GM23338 (cell line): ENCODE measurements at regions not wholly inside any gene's neighbourhood (a gene's known extent, or its start where the extent isn't known, plus 50 kb on each side); places are given as distances from the start of the nearest gene placed in this dataset.

Experiments
- ATAC-seq: fragments of 200-7000 bp; cut with Tn5 transposase; 3 replicates; pipeline ENCODE4 v1.9.1; 2020
- DNase-seq: peaks from one replicate; pipeline ENCODE4 v3.0.0-alpha.2; 2015; ENCODE audit warnings: low spot score
- H2AFZ ChIP-seq: fragments of 200-600 bp; sonication (generic); 2 replicates; pipeline ENCODE4 v1.8.0; 2016; ENCODE audit warnings: antibody characterized with exemption, mild to moderate bottlenecking, moderate library complexity
- H3F3A ChIP-seq: fragments of 200-600 bp; sonication (generic); replicated peaks from 2 replicates; pipeline ENCODE4 v1.8.0; 2017; ENCODE audit warnings: antibody characterized with exemption, mixed run types, low read depth
- H3K27ac ChIP-seq: fragments of 200-600 bp; sonication (generic); 2 replicates; pipeline ENCODE4 v1.6.1; 2016; ENCODE audit warnings: low read depth
- H3K27me3 ChIP-seq: fragments of 200-600 bp; sonication (generic); 2 replicates; pipeline ENCODE4 v1.8.0; 2016; ENCODE audit warnings: mild to moderate bottlenecking, mixed run types, moderate library complexity; ENCODE audit not compliant: insufficient read depth
- H3K36me3 ChIP-seq: fragments of 200-600 bp; sonication (generic); 2 replicates; pipeline ENCODE4 v1.8.0; 2016; ENCODE audit warnings: mild to moderate bottlenecking; ENCODE audit not compliant: insufficient read depth
- H3K4me1 ChIP-seq: fragments of 200-600 bp; sonication (generic); 2 replicates; pipeline ENCODE4 v1.8.0; 2016; ENCODE audit warnings: mild to moderate bottlenecking, moderate library complexity; ENCODE audit not compliant: insufficient read depth
- H3K4me2 ChIP-seq: fragments of 200-600 bp; sonication (generic); 2 replicates; pipeline ENCODE4 v1.7.1; 2017; ENCODE audit warnings: mixed run types
- H3K4me3 ChIP-seq: fragments of 200-600 bp; sonication (generic); 2 replicates; pipeline ENCODE4 v1.6.1; 2016; ENCODE audit warnings: mixed run types
- H3K79me2 ChIP-seq: fragments of 200-600 bp; sonication (generic); replicated peaks from 2 replicates; pipeline ENCODE4 v1.8.0; 2017; ENCODE audit warnings: mild to moderate bottlenecking; ENCODE audit not compliant: insufficient read depth
- H3K9me2 ChIP-seq: fragments of 200-600 bp; sonication (generic); 2 replicates; pipeline ENCODE4 v1.8.0; 2017; ENCODE audit not compliant: insufficient read depth
- H4K20me1 ChIP-seq: fragments of 200-600 bp; sonication (generic); replicated peaks from 2 replicates; pipeline ENCODE4 v1.8.0; 2017; ENCODE audit warnings: mild to moderate bottlenecking; ENCODE audit not compliant: insufficient read depth
- H3K27ac Mint-ChIP-seq: 2 replicates; pipeline ENCODE4 v1.8.0; 2020; ENCODE audit warnings: inconsistent platforms, mild to moderate bottlenecking, moderate library complexity, mixed read lengths
- H3K27me3 Mint-ChIP-seq: 3 replicates; pipeline ENCODE4 v1.8.0; 2022; ENCODE audit warnings: low read depth, mild to moderate bottlenecking, moderate library complexity, mixed read lengths, inconsistent platforms; ENCODE audit not compliant: insufficient read depth, poor library complexity
- H3K36me3 Mint-ChIP-seq: 3 replicates; pipeline ENCODE4 v1.8.0; 2021; ENCODE audit warnings: low read depth, mild to moderate bottlenecking, inconsistent platforms, moderate library complexity, mixed read lengths
- H3K4me1 Mint-ChIP-seq: 3 replicates; pipeline ENCODE4 v1.8.0; 2020; ENCODE audit warnings: mild to moderate bottlenecking, inconsistent platforms, mixed read lengths
- H3K4me3 Mint-ChIP-seq: 3 replicates; pipeline ENCODE4 v1.8.0; 2021; ENCODE audit warnings: moderate library complexity, mild to moderate bottlenecking, inconsistent platforms, mixed read lengths
- H3K9me3 Mint-ChIP-seq: 3 replicates; pipeline ENCODE4 v1.8.0; 2020; ENCODE audit warnings: moderate library complexity, mild to moderate bottlenecking, inconsistent platforms, mixed read lengths
- CREB1 ChIP-seq: fragments of 250-450 bp; sonication (Bioruptor Pico); IDR thresholded peaks from 2 replicates; pipeline ENCODE4 v1.5.0; 2020; ENCODE audit warnings: low read depth, mild to moderate bottlenecking, moderate library complexity
- CTCF ChIP-seq, 2 experiments: fragments of 200-600 bp in 1 of 2; sonication (generic) in 1 of 2; conservative IDR thresholded peaks; 2 replicates each; pipeline versions ENCODE4 v1.5.1 to v1.6.1; 2016 to 2017; ENCODE audit warnings: antibody characterized with exemption in 2 of 2, low read depth in 2 of 2, mild to moderate bottlenecking in 2 of 2, moderate library complexity in 1 of 2
- EZH2 ChIP-seq: fragments of 200-600 bp; sonication (generic); IDR thresholded peaks from one replicate; pipeline ENCODE4 v1.8.0; 2017; ENCODE audit warnings: antibody characterized with exemption, mild to moderate bottlenecking, low read depth; ENCODE audit not compliant: unreplicated experiment
- EZH2phosphoT487 ChIP-seq: fragments of 200-600 bp; sonication (generic); IDR thresholded peaks from one replicate; pipeline ENCODE4 v1.8.1; 2018; ENCODE audit warnings: antibody characterized with exemption; ENCODE audit not compliant: unreplicated experiment
- JUNB ChIP-seq: IDR thresholded peaks from one replicate; pipeline ENCODE4 v1.6.1; 2016; ENCODE audit warnings: antibody characterized with exemption; ENCODE audit not compliant: unreplicated experiment
- NANOG ChIP-seq: IDR thresholded peaks from 2 replicates; pipeline ENCODE4 v1.6.1; 2016; ENCODE audit warnings: antibody characterized with exemption, borderline replicate concordance
- POLR2AphosphoS5 ChIP-seq: IDR thresholded peaks from 2 replicates; pipeline ENCODE4 v1.6.1; 2016; ENCODE audit warnings: antibody characterized with exemption, low read depth
- REST ChIP-seq: IDR thresholded peaks from one replicate; pipeline ENCODE4 v1.6.1; 2018; ENCODE audit warnings: antibody characterized with exemption; ENCODE audit not compliant: unreplicated experiment
- ZNF331 ChIP-seq: fragments of 250-450 bp; sonication (Bioruptor Pico); IDR thresholded peaks from 2 replicates; pipeline ENCODE4 v1.5.0; 2020; ENCODE audit warnings: low read depth, mild to moderate bottlenecking, moderate library complexity

- no peak overlapping the region for H3K4me3 ChIP-seq
- H3K9me3 Mint-ChIP-seq: peaks cover 7% of the 10 kb centered on the region
- H3K27me3 ChIP-seq: no peaks in the 10 kb centered on the region
- H3K9me2 ChIP-seq: no peaks in the 10 kb centered on the region; the same call in 1 of the 2 replicates
- no peak overlapping the region for H3K4me3 Mint-ChIP-seq
- H3K79me2 ChIP-seq: no peaks in the 10 kb centered on the region
- H3K36me3 ChIP-seq: peaks cover 1% of the 10 kb centered on the region; the same call in 1 of the 2 replicates
- H3K27ac Mint-ChIP-seq: no peak overlapping the region
- no peak overlapping the region for H2AFZ ChIP-seq
- peaks cover 1% of the 10 kb centered on the region for H3K27me3 Mint-ChIP-seq
- peaks cover under 1% of the 10 kb centered on the region; the same call in 1 of the 3 replicates for H3K36me3 Mint-ChIP-seq
- no peaks in the 10 kb centered on the region for H4K20me1 ChIP-seq
- no peaks in the 10 kb centered on the region for H3F3A ChIP-seq
- H3K27ac ChIP-seq: no peak overlapping the region
- no peak for TF ChIP-seq POLR2AphosphoS5
- no peak for TF ChIP-seq CREB1
- TF ChIP-seq ZNF331 (CRISPR knock-in tag): no peak
- H3K4me1 Mint-ChIP-seq: peaks cover 2% of the 10 kb centered on the region; the same call in 2 of the 3 replicates
- ATAC-seq (no peak), DNase-seq (no peak)
- H3K4me1 ChIP-seq: 0 out of 2 replicates have a peak, but pooled peaks cover under 1% of the 10 kb centered on the region
- no peak overlapping the region for H3K4me2 ChIP-seq
Observed at GRCh38 chr4:176920694-176921093, 128.0 kb upstream of the VEGFC start.

GRCh38 chr4:176921256-176921655 is 128.5 kb upstream of the VEGFC start:
- no peak overlapping the region for H3K4me2 ChIP-seq
- H3F3A ChIP-seq: no peaks in the 10 kb centered on the region
- no peaks in the 10 kb centered on the region for H3K36me3 ChIP-seq
- no peak for ATAC-seq
- no peak overlapping the region for H3K4me3 Mint-ChIP-seq
- H3K27me3 ChIP-seq: no peaks in the 10 kb centered on the region
- no peak overlapping the region for H3K27ac Mint-ChIP-seq
- H3K4me1 Mint-ChIP-seq: peaks cover 7% of the 10 kb centered on the region; the same call in 2 of the 3 replicates
- no peak overlapping the region for H3K4me3 ChIP-seq
- H3K79me2 ChIP-seq: no peaks in the 10 kb centered on the region
- H3K27ac ChIP-seq: no peak overlapping the region
- TF ChIP-seq REST: no peak
- H3K9me2 ChIP-seq: no peaks in the 10 kb centered on the region
- no peaks in the 10 kb centered on the region for H4K20me1 ChIP-seq
- 0 out of 3 replicates have a peak, but pooled peaks cover 3% of the 10 kb centered on the region for H3K9me3 Mint-ChIP-seq
- H3K27me3 Mint-ChIP-seq: peaks cover 1% of the 10 kb centered on the region
- H3K36me3 Mint-ChIP-seq: no peaks in the 10 kb centered on the region
- peaks cover 6% of the 10 kb centered on the region for H3K4me1 ChIP-seq
- no peak overlapping the region for H2AFZ ChIP-seq
- no peak for DNase-seq

GRCh38 chr4:176924238-176924637 is 131.5 kb upstream of the VEGFC start:
- H3K27ac ChIP-seq: no peak overlapping the region
- Mint-ChIP-seq H3K4me3 (no peak overlapping the region), H3K27me3 (peaks cover 1% of the 10 kb centered on the region), H3K36me3 (no peaks in the 10 kb centered on the region), H3K27ac (no peak overlapping the region), H3K9me3 (no peaks in the 10 kb centered on the region), H3K4me1 (peaks cover 9% of the 10 kb centered on the region)
- H3K9me2 ChIP-seq: no peaks in the 10 kb centered on the region
- H3K4me1 ChIP-seq: peaks cover 9% of the 10 kb centered on the region
- no peak overlapping the region for H3K4me3 ChIP-seq
- H3K4me2 ChIP-seq: no peak overlapping the region
- no peaks in the 10 kb centered on the region for H3F3A ChIP-seq
- H3K27me3 ChIP-seq: no peaks in the 10 kb centered on the region
- no peak overlapping the region for H2AFZ ChIP-seq
- ATAC-seq (no peak), DNase-seq (no peak)
- H3K79me2 ChIP-seq: no peaks in the 10 kb centered on the region
- H4K20me1 ChIP-seq: no peaks in the 10 kb centered on the region
- no peaks in the 10 kb centered on the region for H3K36me3 ChIP-seq
- TF ChIP-seq EZH2: no peak
- no peak for TF ChIP-seq NANOG
- TF ChIP-seq POLR2AphosphoS5: no peak
- TF ChIP-seq ZNF331 (CRISPR knock-in tag): no peak
- TF ChIP-seq REST: no peak
- no peak for TF ChIP-seq CREB1
- no peak for TF ChIP-seq CTCF (conservative IDR thresholded peaks at IDR 0.05; ENCODE audit: low read depth in 2 of 2)
- TF ChIP-seq EZH2phosphoT487: no peak
- no peak for TF ChIP-seq JUNB
